Ovary (tissue), 3 donors: ENCODE measurements at regions not wholly inside any gene's neighbourhood (a gene's known extent, or its start where the extent isn't known, plus 50 kb on each side); places are given as distances from the start of the nearest gene placed in this dataset.

ENCODE experiments used
- EP300 ChIP-seq: sonication (generic); formaldehyde crosslinking; IDR thresholded peaks from one replicate; pipeline ENCODE4 v1.6.1; 2017; ENCODE audit warnings: antibody characterized with exemption
- POLR2A ChIP-seq: fragments of 450-650 bp; IDR thresholded peaks from one replicate; pipeline ENCODE4 v1.6.1; 2017; ENCODE audit warnings: antibody characterized with exemption, mild to moderate bottlenecking, moderate library complexity
- TF ChIP-seq, protein P1 (sequence below), 3 donors: fragments of 450-650 bp in 2 of 3; fragments of 200-600 bp in 1 of 3; IDR thresholded peaks; one replicate each; pipeline versions ENCODE4 v1.5.1 to v1.8.0; 2016 to 2022; ENCODE audit warnings: antibody characterized with exemption in 3 of 3, mild to moderate bottlenecking in 1 of 3
- donor health status: DM: no; HTN: no; CAD: no.

DNA sequence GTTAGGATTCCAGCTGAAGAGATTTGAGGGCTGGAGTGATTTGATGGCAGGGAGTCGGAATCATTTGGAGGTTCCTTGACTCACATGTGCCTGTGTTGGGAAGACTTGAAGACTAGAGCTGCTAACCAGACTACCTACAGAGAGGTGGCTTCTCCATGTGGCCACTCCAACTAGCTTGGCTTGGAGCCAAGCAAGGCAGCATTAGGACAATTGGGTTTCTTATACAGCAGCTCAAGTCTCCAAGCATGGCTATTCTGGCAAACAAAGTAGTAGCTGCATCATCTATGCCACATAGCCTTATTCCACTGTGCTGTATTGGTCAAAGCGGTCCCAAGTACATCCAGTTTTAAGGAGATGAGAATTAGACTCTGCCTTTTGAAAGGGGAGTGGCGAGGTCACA is 171.7 kb upstream of the SLC4A4 start:
- no peak for TF ChIP-seq POLR2A
- TF ChIP-seq, protein P1, sequence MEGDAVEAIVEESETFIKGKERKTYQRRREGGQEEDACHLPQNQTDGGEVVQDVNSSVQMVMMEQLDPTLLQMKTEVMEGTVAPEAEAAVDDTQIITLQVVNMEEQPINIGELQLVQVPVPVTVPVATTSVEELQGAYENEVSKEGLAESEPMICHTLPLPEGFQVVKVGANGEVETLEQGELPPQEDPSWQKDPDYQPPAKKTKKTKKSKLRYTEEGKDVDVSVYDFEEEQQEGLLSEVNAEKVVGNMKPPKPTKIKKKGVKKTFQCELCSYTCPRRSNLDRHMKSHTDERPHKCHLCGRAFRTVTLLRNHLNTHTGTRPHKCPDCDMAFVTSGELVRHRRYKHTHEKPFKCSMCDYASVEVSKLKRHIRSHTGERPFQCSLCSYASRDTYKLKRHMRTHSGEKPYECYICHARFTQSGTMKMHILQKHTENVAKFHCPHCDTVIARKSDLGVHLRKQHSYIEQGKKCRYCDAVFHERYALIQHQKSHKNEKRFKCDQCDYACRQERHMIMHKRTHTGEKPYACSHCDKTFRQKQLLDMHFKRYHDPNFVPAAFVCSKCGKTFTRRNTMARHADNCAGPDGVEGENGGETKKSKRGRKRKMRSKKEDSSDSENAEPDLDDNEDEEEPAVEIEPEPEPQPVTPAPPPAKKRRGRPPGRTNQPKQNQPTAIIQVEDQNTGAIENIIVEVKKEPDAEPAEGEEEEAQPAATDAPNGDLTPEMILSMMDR (IDR thresholded peaks at IDR 0.05): no peak
- TF ChIP-seq EP300: no peak
